ENCODE measurements at regions not wholly inside any gene's neighbourhood (a gene's known extent, or its start where the extent isn't known, plus 50 kb on each side); places are given as distances from the start of the nearest gene placed in this dataset.

DNA sequence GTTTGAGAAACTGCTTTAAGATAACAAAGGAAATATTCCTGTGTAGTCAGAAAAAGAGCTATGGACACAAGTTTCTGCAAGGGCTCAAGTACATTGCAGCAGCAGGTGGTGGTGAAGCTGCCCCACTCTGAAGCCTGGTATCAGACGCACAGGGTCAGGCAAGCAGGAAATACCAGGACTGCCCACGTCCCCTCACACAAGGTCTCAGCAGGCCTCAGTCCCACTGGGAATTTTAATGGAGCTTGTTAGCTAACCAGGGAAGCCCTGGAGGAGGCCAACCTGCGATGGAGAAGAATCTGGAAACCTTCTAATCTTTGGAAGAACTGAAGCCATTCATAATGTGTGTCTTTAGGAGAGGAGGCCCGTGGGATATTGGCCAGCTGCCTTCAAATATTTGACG, 168.3 kb downstream of the UXS1 start:
- Histone ChIP-seq H3K27ac (ENCODE audit: low read length) (no peak overlapping the region), H3K9me3 (ENCODE audit: control insufficient read depth in 1 of 2, low read length in 2 of 2) (no peaks in the 10 kb centered on the region), H3K4me1 (ENCODE audit: control insufficient read depth in 1 of 2, insufficient read depth in 2 of 2, low read length in 2 of 2) (peaks cover 0 to 22% of the 10 kb centered on the region in 2 donors), H3K36me3 (ENCODE audit: control insufficient read depth in 1 of 2, insufficient read depth in 2 of 2, low read length in 2 of 2) (no peaks in the 10 kb centered on the region), H3K4me3 (ENCODE audit: low read depth in 1 of 2, low read length in 2 of 2) (no peak overlapping the region), H3K27me3 (ENCODE audit: low read depth, low read length) (no peaks in the 10 kb centered on the region)

DNA sequence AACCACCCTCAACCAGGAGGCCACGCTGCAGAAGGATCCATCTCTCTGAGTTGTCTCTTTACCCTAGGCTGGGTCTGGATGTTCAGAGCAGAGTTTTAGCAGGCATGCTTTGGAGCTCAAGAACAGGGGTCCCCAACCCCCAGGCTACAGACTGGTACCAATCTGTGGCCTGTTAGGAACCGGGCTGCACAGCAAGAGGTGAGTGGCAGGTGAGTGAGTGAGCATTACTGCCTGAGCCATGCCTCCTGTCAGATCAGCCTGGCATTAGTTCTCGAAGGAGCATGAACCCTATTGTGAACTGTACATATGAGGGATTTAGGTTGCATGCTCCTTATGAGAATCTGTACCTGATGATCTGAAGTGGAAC, 172.5 kb downstream of the UXS1 start:
- Histone ChIP-seq H3K9me3 (ENCODE audit: control insufficient read depth in 1 of 2, low read length in 2 of 2) (no peaks in the 10 kb centered on the region), H3K4me3 (ENCODE audit: low read depth in 1 of 2, low read length in 2 of 2) (no peak overlapping the region), H3K36me3 (ENCODE audit: control insufficient read depth in 1 of 2, insufficient read depth in 2 of 2, low read length in 2 of 2) (no peaks in the 10 kb centered on the region), H3K27ac (ENCODE audit: low read length) (no peak overlapping the region), H3K4me1 (ENCODE audit: control insufficient read depth in 1 of 2, insufficient read depth in 2 of 2, low read length in 2 of 2) (peaks cover 0 to 22% of the 10 kb centered on the region in 2 donors), H3K27me3 (ENCODE audit: low read depth, low read length) (no peaks in the 10 kb centered on the region)

DNA sequence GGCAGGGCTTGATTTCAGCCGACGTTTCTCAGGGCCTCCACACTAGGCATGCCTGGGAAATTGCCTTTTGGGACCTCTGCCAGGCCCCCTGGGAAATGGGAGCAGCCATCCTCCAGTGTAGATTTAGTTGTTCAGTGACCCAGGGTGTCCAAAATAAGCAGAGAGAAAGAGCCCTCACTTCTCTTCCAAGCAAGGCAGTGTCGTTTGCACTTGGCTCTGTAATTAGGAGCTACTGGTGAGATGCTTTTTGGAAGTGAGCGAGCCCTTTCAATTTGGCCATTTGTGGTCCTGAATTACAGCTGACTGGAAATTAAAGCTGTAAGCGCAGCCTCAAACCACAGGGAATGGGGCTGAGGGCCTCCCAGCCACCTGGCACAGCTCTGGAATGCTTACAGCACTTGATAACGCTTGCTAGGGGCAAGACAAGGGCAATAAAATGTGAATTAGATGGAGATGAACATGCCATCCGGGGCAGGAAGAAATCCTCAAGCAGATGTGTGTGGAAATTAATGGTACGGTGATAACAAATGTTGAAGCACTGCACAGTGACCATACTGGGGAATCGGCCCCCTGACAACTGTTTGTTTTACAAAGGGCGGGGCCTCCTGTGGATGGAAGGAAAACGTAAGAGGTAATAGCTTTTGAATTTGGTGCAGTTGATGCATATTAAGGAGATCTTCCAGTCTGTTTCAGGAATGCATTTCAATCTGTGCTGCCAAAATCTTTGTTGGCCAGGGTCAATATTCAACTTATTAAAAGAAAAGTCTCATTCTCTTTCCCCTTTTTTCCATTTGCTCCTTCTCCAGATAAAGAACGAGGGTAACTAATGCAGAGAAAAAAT, 173.1 kb downstream of the UXS1 start:
- H3K27ac ChIP-seq (ENCODE audit: low read length): no peak overlapping the region
- H3K36me3 ChIP-seq (ENCODE audit: control insufficient read depth in 1 of 2, insufficient read depth in 2 of 2, low read length in 2 of 2): no peaks in the 10 kb centered on the region
- peaks cover 0 to 22% of the 10 kb centered on the region in 2 donors for H3K4me1 ChIP-seq (ENCODE audit: control insufficient read depth in 1 of 2, insufficient read depth in 2 of 2, low read length in 2 of 2)
- no peaks in the 10 kb centered on the region for H3K9me3 ChIP-seq (ENCODE audit: control insufficient read depth in 1 of 2, low read length in 2 of 2)
- H3K4me3 ChIP-seq (ENCODE audit: low read depth in 1 of 2, low read length in 2 of 2): no peak overlapping the region
- H3K27me3 ChIP-seq (ENCODE audit: low read depth, low read length): no peaks in the 10 kb centered on the region

DNA sequence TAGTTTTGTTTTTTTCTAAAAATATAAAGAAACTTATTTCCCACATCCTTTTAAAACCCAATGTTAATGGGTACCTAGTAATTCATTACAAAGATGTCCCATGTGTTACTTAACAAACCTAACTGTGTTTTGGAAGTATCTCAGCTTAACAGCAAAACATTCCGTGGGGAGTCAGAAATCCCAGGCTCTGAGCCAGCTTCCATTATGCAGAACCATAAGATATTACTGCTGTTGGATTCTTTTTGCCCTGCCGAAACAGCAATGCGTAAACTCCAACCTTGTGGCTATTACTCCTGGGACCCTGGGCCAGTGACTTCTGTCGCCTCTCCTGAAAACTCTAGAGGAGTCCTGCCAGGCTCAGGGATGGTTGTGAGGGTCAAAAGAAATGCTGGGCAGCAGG, 174.1 kb downstream of the UXS1 start:
- H3K27ac ChIP-seq (ENCODE audit: low read length): no peak overlapping the region
- peaks cover 0 to 22% of the 10 kb centered on the region in 2 donors for H3K4me1 ChIP-seq (ENCODE audit: control insufficient read depth in 1 of 2, insufficient read depth in 2 of 2, low read length in 2 of 2)
- H3K27me3 ChIP-seq (ENCODE audit: low read depth, low read length): no peaks in the 10 kb centered on the region
- no peak overlapping the region for H3K4me3 ChIP-seq (ENCODE audit: low read depth in 1 of 2, low read length in 2 of 2)
- H3K9me3 ChIP-seq (ENCODE audit: control insufficient read depth in 1 of 2, low read length in 2 of 2): no peaks in the 10 kb centered on the region
- no peaks in the 10 kb centered on the region for H3K36me3 ChIP-seq (ENCODE audit: control insufficient read depth in 1 of 2, insufficient read depth in 2 of 2, low read length in 2 of 2)

DNA sequence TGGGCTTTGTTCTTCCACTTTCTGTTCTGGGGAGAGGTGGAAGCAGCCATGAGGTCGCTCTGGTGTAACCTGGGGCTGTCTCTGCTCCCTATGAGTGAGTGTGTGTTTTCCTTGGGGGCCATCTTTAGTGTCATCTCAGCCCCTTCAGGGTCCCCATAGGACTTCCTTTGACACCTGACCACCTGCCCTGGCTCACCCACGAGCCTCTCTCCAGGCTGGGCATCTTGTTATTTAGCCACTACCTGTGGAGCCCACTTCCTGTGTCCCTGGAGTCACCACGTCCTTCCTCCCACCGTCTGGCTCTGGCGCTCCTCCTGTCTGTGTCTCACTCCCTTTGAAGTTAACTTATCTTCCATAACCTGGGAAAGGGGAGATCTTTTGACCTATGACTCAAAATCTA, 176.0 kb downstream of the UXS1 start:
- no peak overlapping the region for H3K4me3 ChIP-seq (ENCODE audit: low read depth in 1 of 2, low read length in 2 of 2)
- no peaks in the 10 kb centered on the region for H3K27me3 ChIP-seq (ENCODE audit: low read depth, low read length)
- H3K27ac ChIP-seq (ENCODE audit: low read length): no peak overlapping the region
- H3K36me3 ChIP-seq (ENCODE audit: control insufficient read depth in 1 of 2, insufficient read depth in 2 of 2, low read length in 2 of 2): no peaks in the 10 kb centered on the region
- H3K4me1 ChIP-seq (ENCODE audit: control insufficient read depth in 1 of 2, insufficient read depth in 2 of 2, low read length in 2 of 2): peaks cover 0 to 22% of the 10 kb centered on the region in 2 donors
- no peaks in the 10 kb centered on the region for H3K9me3 ChIP-seq (ENCODE audit: control insufficient read depth in 1 of 2, low read length in 2 of 2)

DNA sequence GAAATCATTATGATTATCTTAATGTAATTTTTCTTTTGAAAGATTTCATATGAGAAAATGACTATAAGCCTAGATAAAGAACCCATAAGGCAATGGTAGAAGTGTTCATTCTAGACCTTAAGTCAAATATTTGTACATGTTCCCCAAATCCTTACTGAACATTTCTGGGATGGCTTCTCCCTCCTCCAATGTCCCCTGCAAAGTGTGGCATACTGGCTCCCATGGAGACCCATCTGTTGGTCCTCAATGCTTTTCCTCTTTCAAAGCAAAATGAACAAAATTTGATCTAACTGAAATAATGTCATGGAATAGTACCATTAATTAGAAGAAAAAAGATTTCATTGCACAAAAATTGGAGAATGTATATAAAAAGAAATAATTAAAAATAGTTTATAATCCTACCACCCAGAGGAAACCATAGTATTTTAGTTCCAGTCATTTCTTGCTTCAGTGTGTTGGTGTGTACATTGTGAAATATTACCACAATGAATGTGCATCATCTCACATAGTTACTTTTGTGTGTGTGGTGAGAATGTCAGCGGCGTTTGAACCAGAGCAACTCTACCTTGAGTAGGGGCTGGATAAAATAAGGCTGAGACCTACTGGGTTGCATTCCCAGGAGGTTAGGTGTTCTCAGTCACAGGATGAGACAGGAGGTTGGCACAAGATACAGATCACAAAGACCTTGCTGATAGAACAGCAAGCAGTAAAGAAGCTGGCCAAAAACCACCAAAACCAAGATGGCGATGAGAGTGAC, 181.3 kb downstream of the UXS1 start:
- H3K36me3 ChIP-seq (ENCODE audit: control insufficient read depth in 1 of 2, insufficient read depth in 2 of 2, low read length in 2 of 2): no peaks in the 10 kb centered on the region
- H3K9me3 ChIP-seq (ENCODE audit: control insufficient read depth in 1 of 2, low read length in 2 of 2): no peaks in the 10 kb centered on the region
- H3K27ac ChIP-seq (ENCODE audit: low read length): no peak overlapping the region
- no peaks in the 10 kb centered on the region for H3K27me3 ChIP-seq (ENCODE audit: low read depth, low read length)
- no peak overlapping the region for H3K4me3 ChIP-seq (ENCODE audit: low read depth in 1 of 2, low read length in 2 of 2)
- H3K4me1 ChIP-seq (ENCODE audit: control insufficient read depth in 1 of 2, insufficient read depth in 2 of 2, low read length in 2 of 2): no peaks in the 10 kb centered on the region

DNA sequence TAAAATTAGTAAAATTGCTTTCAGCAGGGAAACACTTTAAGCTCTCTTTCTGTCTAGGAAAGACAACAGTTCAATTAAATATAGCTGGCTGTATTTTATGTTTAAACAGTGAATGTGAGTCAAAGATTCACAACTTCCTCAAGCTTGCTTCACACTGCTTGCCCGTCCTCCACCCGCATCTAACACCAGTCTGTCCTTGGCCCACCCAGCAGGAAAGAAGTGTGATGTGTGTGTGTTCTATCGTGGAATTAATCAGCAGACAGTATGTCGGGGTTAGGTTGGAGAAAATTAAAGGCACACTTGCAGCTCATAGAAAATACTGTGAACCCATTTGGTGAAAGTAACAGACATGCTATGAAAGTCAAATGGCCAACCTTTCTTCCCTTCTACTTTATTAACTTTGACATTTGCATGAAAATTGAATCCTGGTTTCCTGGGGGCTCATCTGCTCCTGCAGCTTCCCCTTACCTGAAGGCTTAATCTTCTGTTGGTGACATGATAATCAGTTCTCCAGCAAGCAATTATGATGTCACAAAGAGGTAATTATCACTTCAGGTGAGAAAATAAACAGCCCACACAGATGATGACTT, 182.0 kb downstream of the UXS1 start:
- no peak overlapping the region for H3K27ac ChIP-seq (ENCODE audit: low read length)
- H3K4me1 ChIP-seq (ENCODE audit: control insufficient read depth in 1 of 2, insufficient read depth in 2 of 2, low read length in 2 of 2): no peaks in the 10 kb centered on the region
- H3K9me3 ChIP-seq (ENCODE audit: control insufficient read depth in 1 of 2, low read length in 2 of 2): no peaks in the 10 kb centered on the region
- no peak overlapping the region for H3K4me3 ChIP-seq (ENCODE audit: low read depth in 1 of 2, low read length in 2 of 2)
- H3K27me3 ChIP-seq (ENCODE audit: low read depth, low read length): no peaks in the 10 kb centered on the region
- no peaks in the 10 kb centered on the region for H3K36me3 ChIP-seq (ENCODE audit: control insufficient read depth in 1 of 2, insufficient read depth in 2 of 2, low read length in 2 of 2)

DNA sequence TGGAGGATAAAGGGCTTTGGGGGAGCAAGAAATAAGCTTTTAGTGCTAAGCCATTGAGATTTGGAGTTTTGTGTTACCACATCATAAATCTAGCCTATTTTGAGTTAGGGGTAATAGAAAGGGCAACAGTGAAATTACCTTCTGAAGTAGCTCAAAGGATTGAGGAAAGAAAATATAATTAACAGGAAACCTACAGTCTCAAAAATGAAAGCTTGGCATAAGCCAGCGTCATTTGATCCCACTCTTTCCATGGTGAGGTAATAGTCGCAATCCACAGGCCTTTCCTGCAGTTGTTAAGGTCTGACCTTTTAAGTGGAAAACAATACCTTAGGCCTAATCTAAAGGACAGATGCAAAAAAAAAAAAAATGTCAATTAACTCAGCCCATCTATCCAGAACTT, 182.7 kb downstream of the UXS1 start:
- Histone ChIP-seq H3K36me3 (ENCODE audit: control insufficient read depth in 1 of 2, insufficient read depth in 2 of 2, low read length in 2 of 2) (no peaks in the 10 kb centered on the region), H3K9me3 (ENCODE audit: control insufficient read depth in 1 of 2, low read length in 2 of 2) (no peaks in the 10 kb centered on the region), H3K4me1 (ENCODE audit: control insufficient read depth in 1 of 2, insufficient read depth in 2 of 2, low read length in 2 of 2) (no peaks in the 10 kb centered on the region), H3K4me3 (ENCODE audit: low read depth in 1 of 2, low read length in 2 of 2) (no peak overlapping the region), H3K27ac (ENCODE audit: low read length) (no peak overlapping the region), H3K27me3 (ENCODE audit: low read depth, low read length) (no peaks in the 10 kb centered on the region)

DNA sequence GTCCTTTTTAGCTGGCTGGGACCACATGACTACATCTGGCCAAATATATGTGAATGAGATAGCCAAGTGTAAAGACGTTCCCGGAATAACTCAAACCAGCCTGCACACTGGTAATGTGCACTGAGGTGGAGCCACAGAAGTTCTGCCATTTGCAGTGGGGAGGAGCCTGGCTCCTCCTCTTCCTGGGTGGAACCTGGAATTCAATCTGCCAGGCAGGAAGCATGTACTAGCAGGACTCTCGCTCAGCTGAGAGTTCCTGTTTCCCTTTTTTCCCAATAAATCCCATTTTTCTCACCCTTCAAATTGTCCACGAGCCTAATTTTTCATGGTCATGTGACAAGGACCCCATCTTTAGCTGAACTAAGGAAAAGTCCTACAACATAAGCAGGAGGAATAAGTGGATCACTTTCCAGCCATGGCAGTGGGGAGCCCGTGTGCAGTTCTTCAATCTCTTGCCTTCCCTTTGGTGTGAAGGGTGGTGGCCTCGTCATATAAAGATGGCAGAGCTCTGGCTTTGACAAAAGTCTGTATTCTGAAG, 183.2 kb downstream of the UXS1 start:
- H3K27ac ChIP-seq (ENCODE audit: low read length): no peak overlapping the region
- H3K36me3 ChIP-seq (ENCODE audit: control insufficient read depth in 1 of 2, insufficient read depth in 2 of 2, low read length in 2 of 2): no peaks in the 10 kb centered on the region
- no peaks in the 10 kb centered on the region for H3K9me3 ChIP-seq (ENCODE audit: control insufficient read depth in 1 of 2, low read length in 2 of 2)
- no peaks in the 10 kb centered on the region for H3K4me1 ChIP-seq (ENCODE audit: control insufficient read depth in 1 of 2, insufficient read depth in 2 of 2, low read length in 2 of 2)
- no peak overlapping the region for H3K4me3 ChIP-seq (ENCODE audit: low read depth in 1 of 2, low read length in 2 of 2)
- no peaks in the 10 kb centered on the region for H3K27me3 ChIP-seq (ENCODE audit: low read depth, low read length)

DNA sequence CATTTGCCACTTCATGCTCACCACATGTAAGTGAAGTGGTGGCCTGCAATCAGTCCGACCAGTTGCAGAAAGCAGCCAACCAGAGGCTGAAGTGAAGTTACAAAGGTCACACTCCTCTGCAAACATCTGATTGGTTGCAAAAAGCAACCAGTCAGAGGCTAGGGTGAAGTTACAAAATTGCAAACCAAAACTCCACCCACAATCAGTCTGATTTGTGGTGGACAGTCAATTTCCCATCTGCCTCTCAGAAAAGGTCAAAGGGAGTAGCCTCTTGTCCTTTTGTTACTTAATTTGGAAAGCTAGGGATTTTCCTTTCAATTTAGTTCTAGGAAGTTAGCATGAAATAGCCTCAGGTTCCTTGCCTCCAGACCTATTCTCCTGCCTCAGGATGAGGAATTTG, 185.0 kb downstream of the UXS1 start:
- Histone ChIP-seq H3K27me3 (ENCODE audit: low read depth, low read length) (no peaks in the 10 kb centered on the region), H3K9me3 (ENCODE audit: control insufficient read depth in 1 of 2, low read length in 2 of 2) (peaks cover 5 to 10% of the 10 kb centered on the region in 2 donors), H3K27ac (ENCODE audit: low read length) (no peak overlapping the region), H3K4me3 (ENCODE audit: low read depth in 1 of 2, low read length in 2 of 2) (no peak overlapping the region), H3K36me3 (ENCODE audit: control insufficient read depth in 1 of 2, insufficient read depth in 2 of 2, low read length in 2 of 2) (no peaks in the 10 kb centered on the region), H3K4me1 (ENCODE audit: control insufficient read depth in 1 of 2, insufficient read depth in 2 of 2, low read length in 2 of 2) (no peaks in the 10 kb centered on the region)

DNA sequence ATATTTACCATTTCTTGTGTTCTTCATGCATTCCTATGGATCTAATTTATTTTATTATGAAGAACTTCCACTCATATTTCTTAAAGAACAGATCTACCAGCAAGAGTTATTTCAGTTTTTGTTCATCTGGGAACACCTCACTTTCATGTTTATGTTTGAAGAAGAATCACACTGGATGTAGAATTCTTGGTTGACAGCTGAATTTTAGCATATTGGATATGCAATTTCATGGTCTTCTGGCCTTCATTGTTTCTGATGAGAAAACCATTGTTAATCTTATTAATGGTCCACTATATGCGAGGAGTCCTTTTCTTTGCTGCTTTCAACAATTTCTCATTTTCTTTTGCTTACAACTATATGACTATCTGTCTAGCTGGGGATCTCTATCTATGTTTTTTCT, 189.2 kb downstream of the UXS1 start:
- Histone ChIP-seq H3K27ac (ENCODE audit: low read length) (no peak overlapping the region), H3K4me3 (ENCODE audit: low read depth in 1 of 2, low read length in 2 of 2) (no peak overlapping the region), H3K27me3 (ENCODE audit: low read depth, low read length) (no peaks in the 10 kb centered on the region), H3K4me1 (ENCODE audit: control insufficient read depth in 1 of 2, insufficient read depth in 2 of 2, low read length in 2 of 2) (no peaks in the 10 kb centered on the region), H3K36me3 (ENCODE audit: control insufficient read depth in 1 of 2, insufficient read depth in 2 of 2, low read length in 2 of 2) (no peaks in the 10 kb centered on the region), H3K9me3 (ENCODE audit: control insufficient read depth in 1 of 2, low read length in 2 of 2) (peaks cover 10 to 16% of the 10 kb centered on the region in 2 donors)
